Stimulated activated CD8-positive, alpha-beta memory T cell treated with anti-CD3 and anti-CD28 coated beads, Interleukin-2, amount 100 ng/mL, for 48 hours (primary cell): ENCODE measurements at regions not wholly inside any gene's neighbourhood (a gene's known extent, or its start where the extent isn't known, plus 50 kb on each side); places are given as distances from the start of the nearest gene placed in this dataset.
"Not testable (repeated sequence)": the region's sequence is repeated elsewhere in the genome, so short reads cannot be mapped to it uniquely, and the experiment has no call there.

Source experiments
- DNase-seq, 2 donors: peaks; one replicate each; pipeline ENCODE4 v3.0.0-alpha.2; 2020; ENCODE audit warnings: low read depth in 2 of 2

DNA sequence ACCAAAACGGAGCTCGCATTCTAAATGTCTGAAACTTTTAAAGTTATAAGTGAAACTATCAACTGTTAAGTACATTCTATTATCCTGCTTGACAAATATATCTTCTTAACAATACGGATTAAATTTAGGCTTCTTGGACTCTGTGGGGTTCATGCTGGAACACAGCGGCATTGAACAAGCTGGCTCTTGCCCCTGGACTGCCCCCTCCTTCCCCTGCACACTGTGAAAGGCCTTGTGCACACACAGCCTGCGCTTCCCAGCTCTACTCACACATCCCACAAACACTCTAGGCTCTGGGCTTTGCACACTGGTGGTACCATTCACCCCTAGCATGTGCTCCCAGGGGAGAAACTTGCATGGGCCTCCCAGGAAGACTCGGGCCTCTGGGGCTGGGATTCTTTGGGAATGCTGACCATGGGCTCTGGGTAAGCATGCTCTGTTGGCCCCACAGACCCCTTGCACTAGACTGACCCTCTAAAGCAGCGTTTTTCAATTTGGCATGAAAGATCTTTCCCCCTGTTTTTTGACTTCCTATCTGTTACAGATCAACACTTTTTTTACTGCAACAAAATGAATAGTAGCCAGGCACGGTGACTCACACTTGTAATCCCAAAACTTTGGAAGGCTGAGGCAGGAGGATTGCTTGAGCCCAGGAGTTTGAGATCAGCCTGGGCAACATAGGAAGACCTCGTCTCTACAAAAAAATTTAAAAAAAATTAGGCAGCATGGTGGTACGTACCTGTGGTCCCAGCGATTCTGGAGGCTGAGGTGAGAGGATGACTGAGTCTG, 96.2 kb upstream of the CPM start:
- no peak for DNase-seq

DNA sequence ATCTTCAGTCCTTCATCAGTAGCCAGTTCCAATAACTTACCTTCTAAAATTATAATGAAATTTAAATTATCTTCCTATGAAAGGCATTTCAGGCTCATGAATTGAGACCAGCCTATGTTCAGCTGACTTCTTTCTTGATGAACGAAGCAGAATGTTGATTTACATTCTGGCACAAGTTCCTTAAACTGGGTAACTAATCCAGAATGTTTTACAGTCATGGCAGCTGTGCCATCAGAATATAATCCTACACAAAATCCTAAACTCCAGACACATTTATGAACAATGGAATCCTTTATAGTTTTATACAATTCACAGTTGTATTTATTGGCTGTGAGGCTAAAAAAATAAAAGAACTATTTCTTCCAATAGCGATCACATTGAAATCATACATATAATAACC, 97.3 kb upstream of the CPM start:
- DNase-seq: no peak

DNA sequence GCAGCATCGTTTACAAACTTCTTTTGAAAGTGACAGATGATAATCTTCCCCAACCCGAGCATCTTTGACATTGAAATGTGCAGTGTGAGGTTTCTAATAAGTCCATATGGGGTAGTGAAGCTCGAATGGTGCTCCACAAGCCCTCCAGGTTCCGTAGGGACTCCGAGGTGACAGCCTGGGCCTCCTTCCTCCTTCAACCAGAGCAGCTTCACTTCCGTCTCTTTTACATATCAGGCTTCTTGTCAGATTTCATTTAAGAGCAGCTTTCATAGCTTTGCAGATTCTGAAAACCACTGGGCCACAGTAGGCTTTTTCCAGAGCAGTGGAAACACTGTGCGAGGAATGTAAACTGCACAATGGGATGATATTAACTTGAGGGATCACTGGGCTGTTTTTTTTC, 103.6 kb upstream of the CPM start:
- no peak for DNase-seq

DNA sequence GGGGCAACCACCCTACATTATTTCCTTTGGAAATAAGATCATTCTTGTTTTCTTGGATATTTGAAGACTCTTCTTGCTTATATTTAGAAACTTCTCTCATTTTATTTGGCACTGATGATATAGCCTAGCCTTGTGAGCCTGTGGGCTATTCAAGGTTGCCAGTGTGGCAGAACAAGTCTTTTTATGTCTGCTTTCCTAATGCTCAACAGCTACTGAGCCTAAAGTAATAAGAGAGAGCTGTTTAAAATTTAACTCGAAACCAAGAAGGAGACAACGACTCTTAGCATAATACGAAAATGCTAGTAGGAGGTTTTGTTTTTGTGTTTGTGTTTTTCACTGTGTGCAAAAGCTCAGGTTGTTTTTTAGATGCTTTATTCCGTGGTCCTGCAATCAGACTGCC, 104.0 kb upstream of the CPM start:
- DNase-seq: no peak

DNA sequence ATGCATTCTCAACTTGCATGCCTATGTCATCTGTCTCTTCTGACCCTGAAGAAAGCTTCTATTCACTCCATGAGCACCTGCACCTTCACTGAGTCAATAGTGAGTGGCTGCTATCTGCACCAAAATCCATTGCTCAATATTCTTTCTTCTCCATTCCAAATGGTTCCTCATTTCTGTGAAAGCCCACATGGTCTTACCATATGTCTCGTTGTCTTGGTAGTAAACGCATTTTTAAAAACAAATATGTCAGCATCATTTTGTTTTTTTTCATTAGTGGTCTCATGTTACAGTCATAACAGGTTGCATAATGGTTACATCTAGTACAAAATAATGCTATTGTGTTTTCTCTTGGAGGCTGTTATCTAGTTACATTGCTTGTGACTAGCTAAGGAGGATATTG, 106.9 kb upstream of the CPM start:
- no peak for DNase-seq

DNA sequence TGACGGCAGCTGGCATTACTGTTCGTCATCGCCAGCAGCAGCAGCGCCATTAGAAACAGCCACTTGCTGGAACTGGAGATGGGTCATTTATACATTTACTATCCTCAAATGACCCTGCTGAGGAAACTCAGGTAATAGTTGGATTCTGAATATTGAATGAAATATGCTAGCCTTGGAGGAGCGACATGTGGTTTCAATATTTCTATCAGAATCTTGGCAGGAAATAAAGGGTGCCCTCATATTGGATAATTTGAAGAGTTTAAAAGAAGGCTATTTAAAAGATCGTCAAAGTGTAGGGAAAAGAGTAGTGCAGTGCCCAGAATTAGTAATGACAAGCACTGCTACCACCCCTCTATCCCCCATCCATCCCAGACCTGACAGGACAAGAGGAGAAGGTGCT, 109.6 kb upstream of the CPM start:
- no peak for DNase-seq

DNA sequence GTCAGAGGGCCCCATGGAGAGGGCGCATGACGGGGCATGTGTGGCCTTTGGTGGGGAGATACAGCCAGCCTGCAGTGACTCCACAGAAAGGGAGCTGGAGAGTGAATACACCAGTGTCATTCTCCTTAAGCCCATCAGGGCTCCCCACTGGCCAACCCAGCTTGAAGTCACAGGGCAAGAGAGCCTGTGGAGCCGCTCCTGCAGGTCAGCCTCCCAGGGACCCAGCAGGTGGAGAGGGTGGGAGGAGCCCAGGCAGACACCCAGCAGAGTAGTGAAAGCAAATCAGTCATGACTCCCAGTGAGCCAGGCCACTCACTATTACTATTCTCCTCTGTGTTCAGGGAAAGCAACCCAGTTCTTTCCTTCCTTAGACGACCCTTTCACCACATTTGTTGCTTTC, 110.0 kb upstream of the CPM start:
- no peak for DNase-seq

DNA sequence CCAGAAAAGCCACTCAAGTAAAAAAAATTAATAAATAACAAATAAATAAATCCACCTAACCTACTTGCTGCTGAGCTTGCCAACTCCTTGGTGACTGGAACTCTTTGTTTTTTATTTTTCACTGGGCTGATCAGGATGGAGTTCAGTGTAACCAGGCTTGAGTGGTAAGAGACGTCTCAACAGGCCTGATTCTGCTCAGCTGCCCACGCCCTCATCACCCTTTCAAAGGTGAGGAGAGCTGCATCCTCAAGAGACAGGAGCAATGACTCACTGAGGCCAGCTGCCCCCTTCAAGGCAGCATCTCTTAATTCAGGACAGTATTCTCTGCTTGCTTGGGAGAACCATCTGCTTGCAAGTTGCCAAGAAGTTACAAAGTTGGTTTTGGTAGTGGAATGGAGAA, 111.9 kb upstream of the CPM start:
- DNase-seq: no peak

DNA sequence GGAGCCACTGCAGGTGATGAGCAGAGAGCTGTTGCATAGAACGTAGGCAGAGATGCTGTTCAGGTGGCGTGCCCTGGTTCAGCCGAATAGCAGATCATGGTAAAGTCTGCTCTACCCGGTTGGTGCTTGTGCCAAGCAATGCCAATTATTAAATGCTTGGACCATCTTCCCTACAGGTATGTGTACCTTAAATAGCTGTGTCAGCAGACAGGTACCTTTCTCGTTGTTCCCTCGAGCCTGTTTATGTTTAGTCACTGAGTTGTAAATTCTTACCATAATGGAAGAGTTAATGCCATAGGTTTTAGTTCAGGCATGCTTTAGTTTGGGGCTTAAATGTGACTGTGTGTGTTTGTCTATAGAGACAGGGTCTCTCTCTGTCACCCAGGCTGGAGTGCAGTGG, 112.5 kb upstream of the CPM start:
- DNase-seq: no peak

DNA sequence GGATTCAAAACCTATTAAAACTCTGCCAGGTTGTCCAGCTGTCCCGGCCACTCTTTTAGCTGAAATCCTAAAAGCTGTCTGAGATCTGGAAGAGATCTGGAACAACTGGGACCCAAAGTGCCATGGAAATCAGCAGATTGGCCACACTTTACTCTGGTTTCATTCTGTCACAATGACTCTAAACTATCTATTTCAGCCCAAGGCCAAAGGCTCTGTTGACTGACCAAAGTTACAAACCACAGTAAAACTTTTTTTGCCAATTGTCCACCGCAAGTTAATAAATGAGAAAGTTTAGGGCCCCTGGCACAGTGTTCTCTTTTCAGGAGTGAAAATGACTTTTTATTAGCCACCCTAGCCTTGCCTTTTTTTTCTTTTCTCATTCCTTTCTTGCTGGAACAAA, 113.4 kb upstream of the CPM start:
- DNase-seq: no peak

DNA sequence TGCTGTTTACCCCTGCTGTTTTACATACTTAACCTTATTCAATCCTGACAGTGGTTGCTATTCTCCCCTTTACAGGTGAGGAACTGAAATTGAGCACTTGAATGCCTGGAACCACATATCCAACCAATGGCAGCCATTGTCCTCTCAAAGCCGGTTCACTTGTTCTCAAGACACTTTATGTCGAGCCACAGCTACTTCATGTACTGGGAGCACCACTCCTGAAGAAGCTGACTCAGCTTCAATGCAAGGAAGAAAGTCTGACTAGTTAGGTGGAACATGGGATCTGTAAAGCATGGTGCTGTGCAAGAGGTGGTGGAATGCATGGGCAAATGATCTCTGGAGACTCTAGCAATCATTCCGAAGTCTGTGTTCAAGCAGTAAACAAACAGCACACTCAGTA, 113.9 kb upstream of the CPM start:
- no peak for DNase-seq

DNA sequence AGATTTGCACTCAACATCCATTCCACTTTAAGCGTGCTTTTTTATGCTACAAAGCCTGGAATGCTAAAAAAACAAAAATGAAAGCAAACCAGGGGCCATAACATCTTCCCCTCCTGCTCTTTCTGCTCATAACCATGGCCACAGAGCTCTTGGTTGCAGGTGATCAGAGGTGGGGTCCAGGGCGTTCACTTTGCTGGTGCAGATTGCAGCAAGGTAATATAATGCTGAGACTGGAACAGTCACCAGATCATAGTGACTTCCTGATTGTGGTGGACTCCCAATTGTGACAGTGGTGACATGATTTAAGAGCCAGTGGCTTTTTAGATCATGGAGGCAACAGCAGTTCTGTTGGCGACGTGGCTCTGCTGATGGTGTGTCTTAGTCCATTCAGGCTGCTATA, 115.0 kb upstream of the CPM start:
- no peak for DNase-seq

DNA sequence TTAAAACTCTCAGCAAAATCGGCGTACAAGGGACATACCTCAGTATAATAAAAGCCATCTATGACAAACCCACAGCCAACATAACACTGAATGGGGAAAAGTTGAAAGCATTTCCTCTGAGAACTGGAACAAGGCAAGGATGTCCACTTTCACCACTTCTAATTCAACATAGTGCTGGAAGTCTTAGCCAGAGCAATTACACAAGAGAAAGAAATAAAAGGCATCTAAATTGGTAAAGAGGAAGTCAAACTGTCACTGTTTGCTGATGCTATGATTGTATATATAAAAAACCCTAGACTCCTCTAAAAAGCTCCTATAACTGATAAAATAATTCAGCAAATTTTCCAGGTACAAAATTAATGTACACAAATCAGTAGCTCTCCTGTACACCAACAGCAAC, 116.9 kb upstream of the CPM start:
- not testable (repeated sequence) for DNase-seq

DNA sequence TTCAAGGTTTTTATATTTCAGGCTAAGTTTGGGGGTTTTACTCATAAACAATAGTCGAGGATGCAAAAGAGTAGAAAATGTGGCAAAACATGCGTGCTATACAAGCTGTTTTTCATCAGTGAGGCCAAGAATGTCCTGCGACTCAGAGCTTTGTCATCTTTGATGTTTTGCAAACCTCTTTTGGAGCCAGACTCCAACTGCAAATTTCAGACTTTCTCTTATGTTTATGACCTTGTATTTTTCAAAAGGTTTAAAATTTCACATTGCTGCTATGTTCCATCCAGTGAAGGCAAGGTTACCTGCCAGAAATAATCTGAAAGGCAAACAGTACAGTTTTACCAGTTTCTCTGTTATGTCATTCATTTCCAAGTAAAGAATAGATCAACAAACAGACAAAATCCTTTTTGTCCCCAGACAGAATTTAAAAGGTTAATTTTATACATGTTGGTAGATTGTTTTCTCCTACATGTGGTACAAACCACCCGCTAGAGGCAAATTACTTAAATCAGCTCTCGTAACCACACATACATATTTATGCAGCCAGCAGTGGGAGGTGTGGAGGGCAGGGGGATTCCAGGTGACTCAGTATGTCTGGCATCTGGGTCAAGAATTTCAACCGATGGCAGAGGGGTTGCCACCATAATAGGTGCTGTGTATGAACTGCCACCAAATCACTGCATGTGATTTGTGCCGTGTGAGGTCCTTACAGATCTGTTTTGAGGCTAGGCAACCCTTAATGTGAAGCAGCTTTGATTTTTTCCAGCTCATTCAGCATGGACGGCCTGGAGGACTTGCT, 119.8 kb upstream of the CPM start:
- DNase-seq: peak; percentile 28 to 32

DNA sequence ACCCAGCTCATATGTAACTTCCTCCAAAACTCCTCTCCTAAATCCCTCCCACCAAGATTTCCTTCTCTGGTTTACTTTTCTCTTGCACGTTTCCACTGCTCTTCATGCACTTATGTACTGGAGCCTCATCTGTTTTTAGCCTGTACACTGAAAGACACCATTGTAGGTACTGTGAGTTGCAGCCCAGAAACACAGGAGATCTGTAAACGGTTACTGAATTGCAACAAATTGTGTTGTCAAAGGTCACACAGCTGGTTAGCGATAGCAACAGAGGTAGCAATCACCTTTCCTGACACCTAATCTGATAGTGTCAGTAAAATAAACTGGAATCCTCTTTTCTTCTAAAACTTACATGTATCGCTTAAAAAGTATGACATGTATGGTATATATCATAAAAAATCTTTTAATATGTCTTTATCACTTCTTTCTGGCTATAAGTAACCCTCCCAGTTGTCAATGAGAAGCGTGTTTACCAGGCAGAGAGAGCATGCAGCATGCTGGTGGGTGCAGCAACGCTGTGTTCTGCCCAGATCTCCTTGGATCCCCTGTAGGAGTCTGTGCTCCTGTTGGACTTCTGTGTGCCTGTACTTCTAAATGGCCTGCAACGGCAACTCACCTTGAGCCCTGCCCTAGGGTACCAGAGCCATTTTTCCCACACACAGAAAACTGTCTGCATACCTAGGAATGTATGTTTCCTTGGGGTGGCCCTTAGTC, 121.5 kb upstream of the CPM start:
- DNase-seq: no peak

DNA sequence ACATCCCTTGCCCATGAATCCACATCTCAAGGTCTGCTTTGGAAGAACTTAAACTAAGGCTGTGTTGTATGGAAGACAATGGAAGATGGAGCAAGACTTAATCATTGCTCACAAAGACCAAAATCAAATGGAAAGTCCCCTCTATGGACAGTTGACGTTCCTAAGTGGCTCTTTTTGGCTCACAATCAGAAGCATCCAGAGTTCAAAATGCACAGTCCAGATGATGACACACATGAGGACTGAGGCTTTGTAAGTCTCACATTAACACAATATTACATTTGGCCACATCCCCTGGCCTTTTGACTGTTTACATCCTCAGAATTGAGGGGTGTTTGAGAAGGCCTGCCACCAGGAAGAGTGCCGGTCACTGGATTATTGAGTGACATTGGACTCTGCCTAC, 122.3 kb upstream of the CPM start:
- DNase-seq: no peak

DNA sequence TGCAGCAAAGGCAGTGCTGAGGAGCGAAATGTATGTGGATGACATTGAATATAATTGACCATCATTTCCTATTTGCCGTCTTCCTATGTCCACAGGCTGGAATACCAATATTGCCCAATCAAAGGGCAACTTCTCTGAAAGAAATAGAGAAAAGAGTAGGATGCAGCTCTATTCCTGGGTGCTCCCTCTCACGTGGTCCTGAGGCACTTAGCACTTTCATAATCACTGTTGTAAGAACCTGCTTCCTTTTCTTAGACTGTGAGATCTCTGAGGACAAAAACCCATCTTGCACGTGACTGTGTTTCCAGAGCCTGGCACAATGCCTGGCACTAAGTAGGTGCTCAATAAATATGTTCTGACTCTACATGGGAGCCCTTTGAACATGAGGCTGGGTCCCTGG, 122.7 kb upstream of the CPM start:
- DNase-seq: no peak

DNA sequence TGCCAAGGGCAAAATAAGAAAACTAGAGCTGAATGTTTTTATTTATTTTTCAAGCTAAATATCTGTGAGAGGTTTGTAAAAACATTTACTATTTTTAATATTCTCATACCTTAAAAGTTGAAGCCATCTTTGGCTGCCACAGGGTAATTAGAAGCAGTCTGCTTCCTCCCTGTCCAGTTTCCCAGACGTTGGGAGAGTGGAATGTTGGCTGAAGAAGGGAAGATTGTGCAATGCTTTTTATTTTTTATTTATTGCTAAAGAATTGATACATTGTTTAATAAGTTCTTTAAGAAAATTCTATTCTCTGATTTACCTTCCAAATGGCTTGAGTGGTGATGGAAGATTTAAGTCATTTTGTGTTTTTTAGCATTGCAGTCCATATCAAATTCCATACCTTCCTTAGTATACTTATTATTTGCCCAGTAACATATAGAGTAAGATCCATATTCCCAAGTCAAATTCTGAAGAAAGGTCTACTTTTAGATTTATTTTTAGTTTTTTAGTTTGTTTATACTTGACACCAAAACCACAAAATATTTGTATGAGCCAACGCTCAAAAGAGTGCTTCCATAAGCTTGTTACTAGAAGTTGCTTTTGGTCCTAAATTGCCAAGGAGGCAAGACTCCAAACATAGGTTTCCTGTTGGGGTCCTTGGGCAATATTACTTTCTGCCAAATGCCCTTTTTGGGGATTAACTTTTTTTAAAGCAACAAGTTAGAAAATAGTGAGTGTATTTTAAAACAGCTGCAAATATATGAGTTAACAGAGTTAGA, 124.0 kb upstream of the CPM start:
- DNase-seq: no peak

DNA sequence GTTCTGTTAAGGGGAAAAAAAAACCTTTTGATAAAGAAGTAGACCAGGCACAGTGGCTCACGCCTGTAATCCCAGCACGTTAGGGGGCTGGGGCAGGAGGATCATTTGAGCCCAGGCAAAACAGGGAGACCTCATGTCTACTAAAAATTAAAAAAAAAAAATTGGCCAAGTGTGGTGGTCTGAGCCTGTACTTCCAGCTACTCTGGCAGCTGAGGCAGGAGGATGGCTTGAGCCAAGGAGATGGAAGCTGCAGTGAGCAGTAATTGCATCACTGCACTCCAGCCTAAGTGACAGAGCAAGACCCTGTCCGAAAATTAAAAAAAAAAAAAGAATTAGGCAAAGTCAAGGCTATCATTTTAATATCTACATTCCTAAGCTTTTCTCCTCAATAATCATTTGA, 124.8 kb upstream of the CPM start:
- no peak for DNase-seq

DNA sequence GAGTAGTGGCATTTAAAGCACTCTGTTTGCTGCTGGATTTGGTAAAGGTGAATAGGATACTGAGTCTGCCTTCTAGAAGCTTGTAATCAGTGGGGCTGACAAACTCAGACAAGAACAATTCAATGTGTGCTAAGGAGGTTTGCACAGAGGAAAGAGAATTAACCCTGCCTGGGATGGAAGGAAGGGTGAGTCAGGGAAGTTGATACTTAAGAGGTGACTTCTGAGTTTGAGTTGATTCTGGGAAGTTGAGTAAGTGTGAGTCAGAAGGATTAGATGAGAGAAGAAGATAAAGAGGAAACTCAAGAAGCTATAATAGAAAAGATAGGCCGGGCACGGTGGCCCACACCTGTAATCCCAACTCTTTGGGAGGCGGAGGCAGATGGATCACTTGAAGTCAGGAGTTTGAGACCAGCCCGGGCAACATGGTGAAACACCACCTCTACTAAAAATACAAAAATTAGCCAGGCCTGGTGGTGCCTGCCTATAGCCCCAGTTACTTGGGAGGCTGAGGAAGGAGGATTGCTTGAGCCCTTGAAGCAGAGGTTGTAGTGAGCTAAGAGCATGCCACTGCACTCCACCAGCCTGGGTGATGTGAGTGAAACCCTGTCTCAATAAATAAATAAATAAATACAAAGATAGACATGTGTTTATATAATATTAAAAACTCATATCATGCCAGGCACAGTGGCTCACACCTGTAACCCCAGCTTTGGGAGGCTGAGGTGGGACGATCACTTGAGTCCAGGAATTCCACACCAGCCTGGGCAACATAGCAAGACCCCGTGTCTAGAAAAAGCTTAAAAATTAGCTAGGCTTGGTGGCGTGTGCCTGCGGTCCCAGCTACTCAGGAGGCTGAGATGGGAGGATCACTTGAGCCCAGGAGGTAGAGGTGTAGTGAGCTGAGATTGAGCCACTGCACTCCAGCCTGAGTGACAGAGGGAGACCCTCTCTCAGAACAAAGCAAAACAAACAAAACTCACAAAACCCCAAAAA, 126.8 kb upstream of the CPM start:
- DNase-seq: peak in 1 of 2 donors; percentile 11

DNA sequence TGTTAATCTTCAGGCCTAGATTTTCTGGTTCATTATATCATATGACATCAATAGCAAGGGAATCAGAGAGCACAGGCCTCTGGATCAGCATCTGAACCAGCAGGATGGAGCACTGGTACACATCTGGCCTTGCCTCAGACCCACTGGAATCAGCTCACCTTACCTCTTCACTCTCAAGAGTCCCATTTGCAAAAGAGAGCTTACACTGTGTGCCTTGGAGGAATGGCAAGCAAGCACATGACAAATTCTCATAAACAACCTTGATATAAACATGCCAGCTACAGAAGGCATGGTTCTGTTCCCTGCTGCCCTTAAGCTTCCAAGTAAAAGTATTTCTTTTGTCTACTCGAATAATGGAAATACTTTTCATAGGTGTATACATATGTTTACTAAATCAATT, 128.6 kb upstream of the CPM start:
- no peak for DNase-seq
